Osteocyte (in vitro differentiated cells): ENCODE measurements at regions not wholly inside any gene's neighbourhood (a gene's known extent, or its start where the extent isn't known, plus 50 kb on each side); places are given as distances from the start of the nearest gene placed in this dataset.

Source experiments
- DNase-seq: peaks from one replicate; pipeline ENCODE4 v3.0.0; 2021; ENCODE audit warnings: mixed read lengths; ENCODE audit not compliant: unreplicated experiment; ENCODE audit errors: extremely low spot score
- H3K27ac Mint-ChIP-seq: one replicate; pipeline ENCODE4 v1.8.0; 2021; ENCODE audit warnings: mild to moderate bottlenecking, mixed read lengths; ENCODE audit not compliant: unreplicated experiment
- H3K27me3 Mint-ChIP-seq: one replicate; pipeline ENCODE4 v1.8.0; 2021; ENCODE audit warnings: mixed read lengths; ENCODE audit not compliant: unreplicated experiment
- H3K36me3 Mint-ChIP-seq: one replicate; pipeline ENCODE4 v1.8.0; 2021; ENCODE audit warnings: mixed read lengths; ENCODE audit not compliant: unreplicated experiment
- H3K4me1 Mint-ChIP-seq: one replicate; pipeline ENCODE4 v1.8.0; 2021; ENCODE audit warnings: mixed read lengths; ENCODE audit not compliant: unreplicated experiment
- H3K4me3 Mint-ChIP-seq: one replicate; pipeline ENCODE4 v1.8.0; 2021; ENCODE audit warnings: mild to moderate bottlenecking, moderate library complexity, mixed read lengths; ENCODE audit not compliant: unreplicated experiment
- H3K9me3 Mint-ChIP-seq: one replicate; pipeline ENCODE4 v1.8.0; 2021; ENCODE audit warnings: mixed read lengths; ENCODE audit not compliant: unreplicated experiment
- CTCF ChIP-seq: fragments of 200-600 bp; sonication (generic); IDR thresholded peaks from 2 replicates; pipeline ENCODE4 v1.5.0; 2021; ENCODE audit warnings: antibody characterized with exemption, mild to moderate bottlenecking, moderate library complexity

GRCh38 chr9:27950382-27950781, 377.1 kb upstream of the C9orf72 start:
- no peaks in the 10 kb centered on the region for H3K27me3 Mint-ChIP-seq
- no peak for TF ChIP-seq CTCF
- H3K27ac Mint-ChIP-seq = no peak overlapping the region
- H3K9me3 Mint-ChIP-seq = no peaks in the 10 kb centered on the region
- no peaks in the 10 kb centered on the region for H3K36me3 Mint-ChIP-seq
- H3K4me1 Mint-ChIP-seq = no peaks in the 10 kb centered on the region
- no peak for DNase-seq
- no peak overlapping the region for H3K4me3 Mint-ChIP-seq

- no peak overlapping the region for H3K27ac Mint-ChIP-seq
- H3K36me3 Mint-ChIP-seq = no peaks in the 10 kb centered on the region
- no peaks in the 10 kb centered on the region for H3K9me3 Mint-ChIP-seq
- no peaks in the 10 kb centered on the region for H3K4me1 Mint-ChIP-seq
- no peak overlapping the region for H3K4me3 Mint-ChIP-seq
- DNase-seq = no peak
- TF ChIP-seq CTCF = no peak
- H3K27me3 Mint-ChIP-seq = no peaks in the 10 kb centered on the region
These were observed 381.6 kb upstream of the C9orf72 start for GRCh38 chr9:27954858-27955257.

- H3K27ac Mint-ChIP-seq = no peak overlapping the region
- H3K27me3 Mint-ChIP-seq = no peaks in the 10 kb centered on the region
- no peak overlapping the region for H3K4me3 Mint-ChIP-seq
- no peaks in the 10 kb centered on the region for H3K4me1 Mint-ChIP-seq
- H3K36me3 Mint-ChIP-seq = no peaks in the 10 kb centered on the region
- DNase-seq = no peak
- H3K9me3 Mint-ChIP-seq = no peaks in the 10 kb centered on the region
- no peak for TF ChIP-seq CTCF
These were observed 390.6 kb upstream of the C9orf72 start for GRCh38 chr9:27963836-27964235.

GRCh38 chr9:27967210-27967609, 393.9 kb upstream of the C9orf72 start:
- Mint-ChIP-seq H3K4me3 (no peak overlapping the region), H3K9me3 (no peaks in the 10 kb centered on the region), H3K4me1 (no peaks in the 10 kb centered on the region), H3K36me3 (no peaks in the 10 kb centered on the region), H3K27ac (no peak overlapping the region), H3K27me3 (no peaks in the 10 kb centered on the region)
- no peak for TF ChIP-seq CTCF
- no peak for DNase-seq

GRCh38 chr9:27977931-27978330, 404.6 kb upstream of the C9orf72 start:
- no peaks in the 10 kb centered on the region for H3K4me1 Mint-ChIP-seq
- H3K9me3 Mint-ChIP-seq = no peaks in the 10 kb centered on the region
- H3K36me3 Mint-ChIP-seq = no peaks in the 10 kb centered on the region
- H3K27ac Mint-ChIP-seq = no peak overlapping the region
- no peaks in the 10 kb centered on the region for H3K27me3 Mint-ChIP-seq
- no peak overlapping the region for H3K4me3 Mint-ChIP-seq
- TF ChIP-seq CTCF = no peak
- DNase-seq = no peak
